ENCODE measurements at regions not wholly inside any gene's neighbourhood (a gene's known extent, or its start where the extent isn't known, plus 50 kb on each side); places are given as distances from the start of the nearest gene placed in this dataset.

DNA sequence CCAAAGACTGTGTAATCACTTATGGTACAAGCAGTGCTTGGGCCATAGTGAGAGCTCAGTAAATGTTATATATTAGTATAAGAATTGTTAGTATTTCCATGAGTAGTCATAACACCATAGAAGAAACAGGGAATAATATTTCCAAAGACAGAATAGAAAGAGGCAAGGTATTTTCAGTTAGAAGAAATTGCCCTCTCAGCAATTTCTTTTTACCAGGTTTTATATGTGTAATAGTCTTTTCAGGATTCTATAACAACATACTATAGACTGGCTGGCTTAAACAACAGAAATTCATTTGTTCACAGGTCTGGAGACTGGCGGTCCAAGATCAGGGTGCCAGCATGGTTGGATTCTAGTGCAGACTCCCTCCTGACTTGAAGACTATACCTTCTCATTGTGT, 485.7 kb downstream of the FOXO1 start:
- DNase-seq (ENCODE audit: low spot score in 2 of 2) (no peak), FAIRE-seq (no peak)

DNA sequence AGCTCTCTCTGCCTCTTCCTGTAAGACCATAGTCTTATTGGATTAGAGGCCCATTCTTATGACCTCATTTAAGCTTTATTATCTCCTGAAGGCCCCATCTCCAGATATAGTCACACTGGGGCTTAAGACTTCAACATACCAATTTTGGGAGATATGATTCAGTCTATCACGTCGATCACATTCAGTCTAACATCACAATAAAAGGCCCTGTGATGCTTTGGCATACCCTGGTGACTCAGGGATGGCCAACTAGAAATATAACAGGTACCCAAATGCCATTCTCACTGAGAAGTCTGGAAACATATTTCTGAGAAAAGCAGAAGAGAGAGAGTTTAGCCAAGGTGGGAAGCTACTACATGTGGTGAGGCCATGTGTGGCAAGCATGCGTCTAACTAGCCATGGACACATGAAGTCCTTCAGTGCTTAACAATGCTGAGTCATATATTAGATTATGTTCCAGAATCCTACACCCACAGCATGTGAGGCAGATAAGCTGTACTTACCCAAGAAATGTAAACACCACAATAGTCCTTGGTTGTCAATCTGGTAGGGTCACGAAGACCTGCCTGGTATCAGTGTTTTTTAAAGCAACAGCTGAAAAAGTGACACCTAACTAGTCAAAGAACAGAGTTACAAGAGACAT, 485.1 kb downstream of the FOXO1 start:
- no peak for FAIRE-seq
- no peak for DNase-seq (ENCODE audit: low spot score in 2 of 2)

DNA sequence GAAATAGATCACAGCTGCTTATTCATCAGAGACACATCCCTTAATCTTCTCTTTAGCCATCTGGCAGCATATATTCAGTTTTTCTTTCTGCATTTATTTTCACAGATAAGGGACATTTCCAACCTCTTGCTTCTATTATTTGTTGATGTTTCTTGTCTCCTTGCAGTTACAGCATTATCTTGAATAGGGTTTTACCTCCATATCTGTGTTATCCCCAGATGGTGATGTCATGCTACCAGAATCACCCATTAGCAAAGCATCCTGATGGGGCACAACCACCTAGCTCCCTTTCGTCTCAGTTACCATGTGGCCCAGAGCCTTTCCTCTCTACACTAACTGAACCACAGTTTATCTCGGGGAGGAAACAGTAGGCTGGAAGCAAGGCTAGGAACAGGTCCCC, 483.9 kb downstream of the FOXO1 start:
- FAIRE-seq: no peak
- no peak for DNase-seq (ENCODE audit: low spot score in 2 of 2)

DNA sequence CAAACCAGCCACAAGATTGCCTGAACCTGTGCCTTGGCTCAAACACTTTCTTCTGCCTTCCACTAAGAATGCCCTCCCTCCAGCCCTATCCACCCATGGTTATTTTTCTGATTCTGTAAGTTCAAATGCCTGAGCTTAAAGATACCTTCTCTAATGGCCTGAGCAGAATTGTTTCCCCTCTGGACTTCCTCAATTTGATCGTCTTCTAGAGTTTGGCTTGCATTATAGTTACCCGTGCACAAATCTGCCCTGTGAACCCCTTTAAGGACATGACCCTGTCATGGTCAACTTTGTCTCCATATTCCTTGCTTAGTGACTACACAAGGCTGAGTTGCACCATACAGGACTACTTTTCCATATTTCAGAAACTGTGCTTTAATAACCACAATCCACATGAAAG, 481.0 kb downstream of the FOXO1 start:
- no peak for DNase-seq (ENCODE audit: low spot score in 2 of 2)
- FAIRE-seq: no peak

DNA sequence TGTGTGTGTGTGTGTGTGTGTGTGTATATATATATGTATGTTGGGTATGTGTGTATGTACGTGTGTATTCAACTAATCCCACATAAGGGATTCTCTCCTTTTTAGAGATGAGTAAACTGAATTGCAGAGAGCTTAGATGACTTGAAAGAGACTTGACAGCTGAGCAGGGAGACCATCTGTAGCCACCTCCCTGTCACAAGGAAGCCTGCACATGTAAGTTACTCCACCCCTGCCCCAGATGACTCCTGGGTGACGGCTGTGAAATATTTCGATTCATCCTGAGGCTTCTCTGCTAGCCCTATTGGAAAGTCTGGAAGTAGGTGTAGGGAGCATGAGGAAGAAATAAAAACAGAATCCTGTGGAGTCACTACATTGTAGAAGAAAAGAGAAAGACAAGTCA, 480.4 kb downstream of the FOXO1 start:
- no peak for DNase-seq (ENCODE audit: low spot score in 2 of 2)
- no peak for FAIRE-seq

DNA sequence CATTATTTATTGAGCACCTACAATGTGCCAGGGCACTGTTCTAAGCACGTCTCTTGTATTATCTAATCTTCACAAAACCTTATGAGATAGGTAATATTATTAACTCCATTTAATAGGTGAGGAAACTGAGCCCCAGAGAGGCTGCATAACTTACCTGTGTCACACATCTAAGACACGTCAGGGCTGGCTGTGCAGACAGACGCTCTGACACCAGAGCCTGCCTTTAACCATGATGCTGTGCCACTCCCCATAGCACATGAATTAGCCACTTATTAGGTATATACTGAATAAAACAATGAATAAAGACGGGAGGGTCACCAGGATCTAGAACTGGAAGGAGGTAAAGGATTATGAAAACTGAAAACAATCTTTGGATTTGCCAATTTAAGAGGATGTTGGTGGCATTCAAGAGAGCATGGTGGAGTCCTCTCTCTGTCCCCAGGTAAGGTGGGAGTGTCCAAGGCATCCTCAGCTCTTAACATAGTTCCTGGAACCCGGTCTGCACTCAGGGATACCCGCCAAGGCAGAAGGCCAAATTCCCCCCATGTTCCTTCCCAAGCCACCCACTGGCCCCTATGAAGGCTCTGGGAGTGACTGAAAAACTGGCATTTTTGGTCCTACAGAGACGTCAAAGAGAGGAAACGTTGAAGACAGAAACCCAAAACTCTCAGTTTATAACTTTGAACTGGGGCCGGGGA, 479.7 kb downstream of the FOXO1 start:
- DNase-seq (ENCODE audit: low spot score in 2 of 2) (no peak), FAIRE-seq (no peak)

DNA sequence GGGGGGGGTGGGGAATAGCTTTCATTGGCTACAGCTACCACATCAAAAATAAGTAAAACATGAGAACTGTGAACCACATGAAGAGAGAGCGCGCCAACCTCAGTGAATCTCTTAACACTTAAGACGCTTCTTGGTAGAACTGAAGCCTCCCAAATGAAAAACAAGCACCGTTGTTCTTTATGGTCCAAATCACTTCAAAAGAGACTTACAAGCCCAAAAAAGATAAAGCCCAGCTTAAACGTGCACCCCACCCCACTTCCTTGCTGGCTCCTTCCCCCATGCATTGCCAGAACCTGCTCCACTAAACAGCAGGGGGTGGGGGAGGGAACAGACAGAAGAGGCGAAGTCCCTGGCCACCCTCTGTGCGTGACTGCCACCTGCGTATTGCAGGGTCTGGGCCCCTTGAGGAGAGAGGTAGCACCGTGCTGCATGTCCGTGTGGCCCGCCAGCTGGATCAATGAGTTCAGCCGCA, 479.1 kb downstream of the FOXO1 start:
- no peak for FAIRE-seq
- DNase-seq (ENCODE audit: low spot score in 2 of 2): no peak

DNA sequence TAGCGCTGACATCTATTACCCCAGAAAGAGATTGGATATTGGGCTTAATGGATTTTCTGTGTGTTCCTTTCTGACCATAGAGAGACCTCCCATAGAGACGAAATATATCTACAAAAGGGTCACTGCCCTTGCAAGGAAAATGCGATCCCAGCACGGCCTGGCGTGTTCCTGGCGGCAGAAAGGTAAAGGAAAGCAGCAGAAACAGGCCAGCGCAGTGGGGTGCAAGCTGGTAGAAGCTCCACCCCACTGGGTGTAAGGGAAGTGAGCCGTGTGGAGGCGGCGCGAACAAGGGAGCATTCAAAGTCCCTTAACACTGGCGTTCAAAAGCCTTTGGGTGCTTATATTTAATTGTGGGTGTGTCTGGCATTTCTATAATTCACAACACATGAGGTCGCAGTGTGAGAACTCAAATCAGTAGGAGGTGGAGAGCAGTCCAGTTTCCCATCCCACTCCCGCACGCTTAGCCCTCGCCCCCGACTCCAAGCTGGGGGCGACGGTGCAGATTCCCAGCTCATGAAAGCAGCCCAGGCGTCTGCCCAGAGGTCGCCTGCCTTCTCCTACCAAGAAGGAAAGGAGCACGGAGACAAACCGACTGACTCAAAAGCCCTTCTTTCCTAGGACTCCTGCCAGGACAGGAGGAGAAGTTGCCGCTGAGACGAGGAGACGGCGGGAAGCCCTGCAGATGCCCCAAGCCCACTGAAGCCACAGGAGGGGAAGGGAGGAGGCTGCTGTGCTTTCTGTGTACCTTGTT, 478.4 kb downstream of the FOXO1 start:
- FAIRE-seq (no peak), DNase-seq (ENCODE audit: low spot score in 2 of 2) (no peak)

DNA sequence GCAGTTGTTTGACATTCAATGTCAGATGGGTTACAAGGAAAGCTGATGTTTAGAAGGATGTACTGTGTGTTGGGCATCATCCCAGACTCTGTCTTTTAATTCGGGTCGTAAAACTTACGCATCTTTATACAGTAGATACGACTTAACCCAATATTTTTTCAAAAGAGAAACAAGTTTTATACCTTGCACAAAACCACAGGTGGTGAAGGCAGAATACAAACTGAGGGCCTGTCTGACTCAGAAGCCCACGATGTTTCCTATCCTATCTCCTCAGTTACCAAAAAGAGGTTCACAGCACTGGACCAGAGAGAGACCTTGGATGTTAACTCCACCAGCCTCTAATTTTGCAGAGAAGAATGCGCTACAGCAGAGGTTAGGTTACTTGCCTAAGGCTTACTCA, 477.0 kb downstream of the FOXO1 start:
- no peak for DNase-seq (ENCODE audit: low spot score in 2 of 2)
- FAIRE-seq: no peak

DNA sequence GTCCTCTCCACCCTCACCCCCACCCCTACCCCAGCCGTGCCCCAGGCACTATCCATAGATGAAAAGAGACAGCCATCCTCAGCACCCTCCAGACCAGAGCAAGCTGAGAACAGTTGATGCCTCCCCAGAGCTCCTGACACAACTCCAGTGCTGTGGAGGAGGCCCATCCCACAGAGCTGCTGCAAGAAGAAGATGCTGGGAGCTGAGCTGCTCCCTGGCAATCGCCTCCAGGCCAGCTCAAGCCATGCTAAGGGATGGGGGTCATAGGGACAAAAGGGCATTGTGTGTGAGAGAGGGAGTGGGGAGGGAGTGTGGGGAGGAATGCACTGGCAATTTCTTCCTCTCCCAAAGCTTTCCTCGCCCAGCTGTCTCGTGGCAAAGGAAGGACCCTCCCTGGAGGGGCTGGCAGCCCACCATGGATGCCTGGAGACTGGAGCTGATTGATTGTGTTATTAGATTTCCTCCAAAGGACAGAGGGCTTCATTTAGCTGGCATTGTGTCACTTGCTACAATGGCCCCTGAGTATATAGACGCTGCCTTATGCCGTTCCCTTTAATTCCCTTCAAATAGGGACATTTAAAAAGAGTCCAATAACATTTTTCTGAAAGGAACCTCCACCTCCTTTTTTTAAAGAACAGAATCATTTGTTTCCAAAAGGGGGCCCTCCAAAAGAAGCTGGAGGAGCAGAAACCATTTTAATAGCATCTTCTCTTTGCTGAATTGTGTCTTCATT, 476.4 kb downstream of the FOXO1 start:
- DNase-seq (ENCODE audit: low spot score in 2 of 2): peak; percentile 33 to 47
- no peak for FAIRE-seq

DNA sequence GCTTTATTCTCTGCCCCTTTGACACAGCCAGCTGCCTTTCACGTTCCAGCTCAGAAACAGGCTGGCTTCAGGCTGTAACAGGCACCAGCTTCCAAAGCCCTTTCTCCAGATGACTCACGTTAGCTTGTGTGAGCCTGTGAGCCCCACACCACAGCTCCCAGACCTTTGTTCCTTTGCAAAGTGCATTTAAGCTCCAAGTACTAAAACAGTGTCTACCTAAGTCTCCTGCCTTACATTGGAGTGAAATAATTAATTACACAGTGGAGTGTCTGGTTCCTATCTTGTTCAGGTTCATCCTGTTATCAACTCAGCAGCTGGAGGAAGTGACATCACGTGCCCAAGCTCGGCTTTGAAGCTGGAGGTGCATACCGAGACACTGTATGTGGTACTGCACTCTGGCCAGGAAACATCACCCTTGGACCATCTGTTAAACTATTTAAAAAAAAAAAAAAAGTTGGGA, 475.8 kb downstream of the FOXO1 start:
- FAIRE-seq (no peak), DNase-seq (ENCODE audit: low spot score in 2 of 2) (peak in 1 of 2 donors; percentile 51)

DNA sequence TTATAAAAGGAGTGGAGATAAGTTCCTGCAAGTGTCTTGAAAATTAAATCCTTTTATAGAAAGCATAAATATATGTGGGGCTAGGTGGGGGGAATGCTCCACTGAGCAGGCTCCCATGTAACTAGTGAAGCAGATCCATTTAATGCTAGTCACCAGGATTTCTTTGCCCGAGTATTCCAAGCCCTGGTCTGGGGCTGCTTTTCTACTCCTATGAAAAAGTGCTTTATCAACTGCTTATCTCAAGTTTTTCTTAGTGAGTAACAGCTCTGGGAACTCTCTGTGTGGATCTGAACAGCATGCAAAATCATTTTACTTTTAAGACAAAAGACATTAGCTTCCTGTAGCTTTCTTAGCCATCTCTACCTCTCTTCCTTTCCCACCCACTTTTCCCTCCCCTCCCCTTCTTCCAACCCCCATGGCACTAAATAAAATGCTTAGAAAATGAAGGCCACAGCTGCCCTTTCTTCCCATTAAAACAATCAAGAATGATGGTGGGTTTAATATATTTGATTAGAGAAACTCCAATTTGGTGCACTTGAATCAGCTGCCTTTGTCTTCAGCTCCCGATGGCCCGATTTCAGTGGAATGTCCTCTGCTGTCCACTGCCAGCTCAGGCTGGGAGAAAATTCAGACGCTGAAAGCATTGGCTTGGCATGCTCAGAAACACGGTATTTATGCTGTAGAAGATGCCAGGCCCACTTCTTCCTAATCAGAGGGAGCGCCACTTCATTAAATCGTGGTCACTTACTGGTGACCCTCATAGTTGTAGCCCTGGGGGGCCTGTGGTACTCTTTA, 475.1 kb downstream of the FOXO1 start:
- DNase-seq (ENCODE audit: low spot score in 2 of 2): no peak
- no peak for FAIRE-seq

DNA sequence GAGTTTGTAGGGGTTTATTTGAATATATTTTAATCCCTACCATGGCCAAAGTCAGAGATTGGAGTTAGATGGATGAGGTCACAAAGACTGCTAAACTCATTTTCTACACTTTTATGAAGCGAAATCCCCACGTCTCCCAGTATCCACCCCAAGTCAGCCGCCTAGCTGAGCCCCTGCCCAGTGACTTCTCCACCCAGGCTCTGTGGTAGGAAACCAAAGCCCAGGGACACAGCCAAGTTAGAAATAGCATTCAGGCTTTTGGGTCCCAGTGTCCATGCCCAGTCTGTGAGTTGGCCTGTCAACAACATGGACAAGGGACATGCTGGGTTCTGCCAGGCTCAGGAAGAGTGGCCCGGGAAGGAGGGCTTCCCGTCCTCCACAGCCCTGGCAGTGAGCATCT, 474.0 kb downstream of the FOXO1 start:
- DNase-seq (ENCODE audit: low spot score in 2 of 2): no peak
- no peak for FAIRE-seq

DNA sequence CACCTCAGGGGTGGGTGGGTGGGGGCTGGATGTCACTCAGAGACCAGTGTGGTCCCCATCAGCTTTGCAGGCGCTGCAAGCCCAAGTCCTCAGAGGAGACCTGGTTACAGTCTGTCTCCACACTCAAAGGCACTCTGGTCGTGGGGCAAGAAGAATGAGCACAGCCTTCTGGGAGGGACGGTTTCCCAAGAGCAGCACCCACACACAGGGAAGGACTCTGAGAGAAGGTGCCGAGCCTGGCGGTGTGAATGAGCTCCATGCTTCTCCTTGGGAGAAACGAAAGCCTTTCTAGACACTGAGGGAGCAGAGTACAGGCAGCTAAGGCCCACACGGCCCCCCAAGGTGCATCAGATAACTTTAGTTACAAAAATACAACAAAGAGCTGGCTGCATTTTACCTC, 473.6 kb downstream of the FOXO1 start:
- FAIRE-seq: no peak
- no peak for DNase-seq (ENCODE audit: low spot score in 2 of 2)

DNA sequence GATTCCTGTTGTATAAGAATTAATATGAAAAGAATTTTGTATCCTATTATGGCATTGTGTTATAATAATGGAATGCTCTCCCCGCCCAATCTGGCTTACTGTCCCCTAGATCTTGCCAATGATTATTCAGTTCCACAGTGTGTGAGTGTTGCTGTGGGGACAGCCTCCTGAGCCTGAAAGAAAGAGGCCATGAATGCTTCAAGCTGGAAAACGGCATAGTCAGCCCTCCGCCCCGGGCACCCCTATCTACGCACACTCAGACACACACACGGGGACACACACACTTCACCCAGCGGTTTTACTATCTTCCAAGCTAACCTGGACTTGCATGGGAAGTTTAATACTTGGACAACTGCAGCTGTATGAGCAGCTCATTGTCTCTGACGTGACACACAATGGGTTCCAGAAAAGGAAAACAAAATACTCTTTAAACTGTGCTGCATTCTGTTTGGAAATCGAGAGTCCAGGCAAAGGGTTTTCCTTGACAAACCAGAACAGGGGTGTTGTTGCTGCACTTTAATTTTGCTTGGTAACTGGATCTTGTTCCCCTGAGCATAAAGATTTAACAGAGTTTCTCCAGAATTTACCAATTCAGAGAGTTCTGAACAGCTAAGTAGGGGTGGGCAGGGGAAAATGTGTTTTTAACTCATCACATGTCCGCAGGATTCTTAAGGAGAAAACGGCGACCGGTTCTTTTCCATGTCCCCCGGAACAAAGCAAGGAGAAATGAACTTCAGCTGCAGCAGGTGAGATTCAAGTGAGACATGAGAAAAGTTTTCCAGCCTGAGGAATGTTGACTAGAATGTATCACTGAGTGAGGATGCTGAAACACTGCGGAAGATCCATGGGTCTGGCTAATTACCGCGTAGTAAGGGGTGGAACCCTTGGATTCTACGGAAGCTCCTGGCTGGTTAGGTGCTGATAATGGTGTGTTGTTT, 472.9 kb downstream of the FOXO1 start:
- no peak for DNase-seq (ENCODE audit: low spot score in 2 of 2)
- FAIRE-seq: no peak

DNA sequence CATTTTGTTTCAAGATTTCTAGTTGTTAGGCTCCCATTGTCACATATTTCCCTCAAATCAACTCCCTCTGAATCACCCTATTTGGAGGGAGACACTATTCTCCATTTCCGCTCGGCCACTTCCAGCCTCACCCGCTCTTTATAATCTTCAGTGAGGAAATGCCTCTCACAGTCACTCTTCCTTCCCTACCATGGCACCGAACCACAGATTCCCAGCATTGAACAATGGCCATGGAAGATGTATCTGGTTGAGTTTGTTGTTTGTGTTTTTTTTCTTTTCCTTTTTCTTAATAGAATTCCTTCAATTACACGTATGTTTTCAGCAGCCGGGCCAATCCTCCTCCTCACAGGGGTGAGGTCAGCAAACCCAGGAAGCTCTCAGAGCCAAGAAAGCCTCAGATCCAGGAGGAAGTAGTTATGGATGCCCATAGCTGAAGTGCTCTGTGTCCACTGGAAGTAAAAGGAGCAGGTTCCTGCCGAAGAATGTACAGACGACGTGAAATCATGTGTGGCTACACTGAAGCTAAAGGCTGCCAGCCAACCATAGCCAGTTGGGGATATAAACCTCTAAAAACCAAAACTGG, 472.1 kb downstream of the FOXO1 start:
- FAIRE-seq (no peak), DNase-seq (ENCODE audit: low spot score in 2 of 2) (no peak)

DNA sequence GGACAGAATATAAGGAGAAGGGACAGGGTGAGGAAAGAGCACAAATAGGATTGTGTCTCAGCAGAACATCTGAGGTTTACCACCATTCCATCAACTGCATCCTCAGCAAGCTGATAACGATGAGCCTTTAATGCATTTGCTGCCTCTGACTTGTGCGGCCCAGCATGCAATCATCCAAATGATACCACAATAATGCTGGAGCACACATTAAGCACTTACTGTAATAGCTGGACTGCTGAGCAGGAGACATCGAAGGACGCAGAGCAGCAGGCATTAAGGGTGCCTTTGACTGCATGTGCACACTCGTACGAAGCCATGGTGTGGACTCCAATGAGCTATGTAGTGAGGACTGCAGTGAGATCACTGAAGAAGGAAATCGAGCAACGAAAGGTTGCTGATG, 469.4 kb downstream of the FOXO1 start:
- no peak for FAIRE-seq
- no peak for DNase-seq (ENCODE audit: low spot score in 2 of 2)

DNA sequence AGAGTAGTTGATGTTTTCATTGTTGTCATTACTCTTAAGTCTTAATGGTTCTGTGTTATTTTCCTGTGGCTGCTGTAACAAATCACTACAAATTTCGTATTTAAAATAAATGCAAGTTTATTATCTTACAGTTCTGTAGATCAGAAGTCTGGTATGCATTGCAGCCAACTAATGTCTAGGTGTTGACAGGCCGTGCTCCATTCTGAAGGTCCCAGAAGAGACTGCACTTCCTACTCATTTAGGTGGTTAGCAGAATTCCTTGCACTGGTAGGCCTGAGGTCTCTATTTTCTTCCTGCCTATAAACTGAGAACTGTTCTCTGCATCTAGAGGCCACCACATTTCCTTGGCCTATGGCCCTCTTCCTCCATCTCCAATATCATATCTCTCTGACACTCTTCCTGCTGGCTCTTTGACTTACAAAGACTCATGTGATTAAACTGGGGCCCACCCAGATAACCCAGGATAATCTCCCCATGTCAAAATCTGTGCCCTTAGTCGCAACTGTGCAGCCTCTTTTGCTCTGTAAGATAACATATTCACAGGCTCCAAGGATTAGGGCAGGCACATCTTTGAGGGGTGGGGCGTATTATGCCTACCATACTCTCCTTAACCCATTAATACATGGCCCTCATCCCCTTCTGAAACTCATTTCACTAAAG, 468.4 kb downstream of the FOXO1 start:
- FAIRE-seq (no peak), DNase-seq (ENCODE audit: low spot score in 2 of 2) (no peak)
